Germinal center (tissue), 1 donor: ENCODE measurements at regions not wholly inside any gene's neighbourhood (a gene's known extent, or its start where the extent isn't known, plus 50 kb on each side); places are given as distances from the start of the nearest gene placed in this dataset.
"Not testable (repeated sequence)": the region's sequence is repeated elsewhere in the genome, so short reads cannot be mapped to it uniquely, and the experiment has no call there.

Experiments used
- DNase-seq: peaks from one replicate; pipeline ENCODE4 v3.0.0; 2012; ENCODE audit warnings: mixed read lengths, low spot score

- no peak for DNase-seq
Observed at GRCh38 chr11:27242591-27242990, 120.4 kb downstream of the CCDC34 start.

GRCh38 chr11:27241311-27242122, 121.5 kb downstream of the CCDC34 start:
- no peak for DNase-seq

- no peak for DNase-seq
Observed at GRCh38 chr11:27239305-27239942, 123.6 kb downstream of the CCDC34 start.

GRCh38 chr11:27238811-27239210, 124.2 kb downstream of the CCDC34 start:
- no peak for DNase-seq

GRCh38 chr11:27237643-27238042, 125.4 kb downstream of the CCDC34 start:
- no peak for DNase-seq

- DNase-seq, result no peak
Observed at GRCh38 chr11:27234961-27235360, 128.1 kb downstream of the CCDC34 start.

GRCh38 chr11:27234043-27234668, 128.9 kb downstream of the CCDC34 start:
- peak; percentile 65 for DNase-seq

GRCh38 chr11:27233654-27234042, 129.4 kb downstream of the CCDC34 start:
- DNase-seq, result no peak

- DNase-seq, result no peak
Observed at GRCh38 chr11:27231530-27231929, 131.5 kb downstream of the CCDC34 start.

GRCh38 chr11:27230192-27230572, 132.8 kb downstream of the CCDC34 start:
- no peak for DNase-seq

GRCh38 chr11:27229511-27230191, 133.4 kb downstream of the CCDC34 start:
- DNase-seq, result no peak

GRCh38 chr11:27228906-27229290, 134.1 kb downstream of the CCDC34 start:
- no peak for DNase-seq

GRCh38 chr11:27228232-27228905, 134.6 kb downstream of the CCDC34 start:
- DNase-seq, result no peak

- DNase-seq, result no peak
Observed at GRCh38 chr11:27227736-27228135, 135.3 kb downstream of the CCDC34 start.

GRCh38 chr11:27219487-27220039, 143.5 kb downstream of the CCDC34 start:
- DNase-seq, result not testable (repeated sequence)

- no peak for DNase-seq
Observed at GRCh38 chr11:27218421-27219038, 144.5 kb downstream of the CCDC34 start.

- no peak for DNase-seq
Observed at GRCh38 chr11:27217948-27218420, 145.0 kb downstream of the CCDC34 start.

GRCh38 chr11:27217496-27217895, 145.5 kb downstream of the CCDC34 start:
- DNase-seq, result no peak

- no peak for DNase-seq
Observed at GRCh38 chr11:27216270-27217149, 146.5 kb downstream of the CCDC34 start.
